Endothelial cell (in vitro differentiated cells): ENCODE measurements at regions not wholly inside any gene's neighbourhood (a gene's known extent, or its start where the extent isn't known, plus 50 kb on each side); places are given as distances from the start of the nearest gene placed in this dataset.

Experiments
- DNase-seq: peaks from one replicate; pipeline ENCODE4 v3.0.0; 2021; ENCODE audit warnings: low spot score
- H3K27ac Mint-ChIP-seq: one replicate; pipeline ENCODE4 v1.8.0; 2021; ENCODE audit warnings: mixed read lengths, inconsistent platforms; ENCODE audit not compliant: unreplicated experiment
- H3K27me3 Mint-ChIP-seq: one replicate; pipeline ENCODE4 v1.8.0; 2021; ENCODE audit warnings: mild to moderate bottlenecking, moderate library complexity, mixed read lengths, inconsistent platforms; ENCODE audit not compliant: unreplicated experiment
- H3K36me3 Mint-ChIP-seq: one replicate; pipeline ENCODE4 v1.8.0; 2021; ENCODE audit warnings: mild to moderate bottlenecking, low read depth, mixed read lengths, inconsistent platforms; ENCODE audit not compliant: unreplicated experiment
- H3K4me1 Mint-ChIP-seq: one replicate; pipeline ENCODE4 v1.8.0; 2021; ENCODE audit warnings: mild to moderate bottlenecking, mixed read lengths, inconsistent platforms; ENCODE audit not compliant: unreplicated experiment
- H3K4me3 Mint-ChIP-seq: one replicate; pipeline ENCODE4 v1.8.0; 2021; ENCODE audit warnings: mild to moderate bottlenecking, mixed read lengths, inconsistent platforms; ENCODE audit not compliant: unreplicated experiment
- H3K9me3 Mint-ChIP-seq: one replicate; pipeline ENCODE4 v1.8.0; 2021; ENCODE audit warnings: mixed read lengths, inconsistent platforms; ENCODE audit not compliant: unreplicated experiment
- TF ChIP-seq, protein P1 (sequence below): fragments of 200-600 bp; sonication (generic); IDR thresholded peaks from one replicate; pipeline ENCODE4 v1.5.0; 2021; ENCODE audit warnings: antibody characterized with exemption; ENCODE audit not compliant: unreplicated experiment

DNA sequence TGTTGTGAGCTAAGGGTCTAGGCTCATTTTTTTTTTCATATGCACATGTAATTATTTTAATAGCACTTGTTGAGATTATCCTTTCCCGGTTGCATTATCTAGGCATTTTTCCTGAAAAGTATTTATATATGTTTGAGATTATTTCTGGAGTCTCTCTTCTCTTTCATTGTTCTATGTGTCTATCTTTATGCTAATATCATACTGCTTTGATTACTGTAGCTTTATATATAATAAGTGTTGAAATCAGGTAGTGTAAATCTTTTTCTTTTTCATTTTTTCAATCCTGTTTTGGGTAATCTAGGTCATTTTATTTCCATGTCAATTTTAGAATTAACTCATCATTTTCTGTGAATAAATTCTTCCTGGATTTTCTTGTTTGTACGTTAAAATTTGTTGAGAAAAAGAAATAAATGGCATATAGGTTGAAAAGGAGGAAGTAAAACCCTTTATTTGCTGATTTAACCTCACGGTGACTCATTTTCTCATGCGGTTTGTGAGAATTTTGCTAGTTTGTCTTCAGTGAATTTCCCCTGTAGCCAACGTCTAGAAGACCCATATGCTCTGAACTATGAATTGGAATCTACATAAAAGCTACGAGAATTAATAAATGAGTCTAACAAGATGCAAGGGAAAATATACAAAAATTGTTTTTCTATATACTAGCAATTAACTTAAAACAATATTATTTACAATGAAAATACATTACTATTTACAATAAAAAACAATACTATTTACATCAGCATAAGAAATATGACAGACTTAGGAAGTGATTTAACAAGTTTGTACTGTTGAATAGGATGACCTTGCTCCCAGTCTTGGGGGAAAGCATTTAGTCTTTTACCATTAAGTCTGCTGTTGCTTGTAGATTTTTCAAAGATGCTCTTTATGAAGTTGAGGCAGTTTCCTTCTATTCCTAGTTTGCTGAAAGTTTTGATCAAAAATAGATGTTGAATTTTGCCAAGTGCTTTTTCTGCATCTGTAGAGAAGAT is 105.0 kb downstream of the SNAPC1 start:
- no peak overlapping the region for H3K4me3 Mint-ChIP-seq
- H3K36me3 Mint-ChIP-seq: no peaks in the 10 kb centered on the region
- no peaks in the 10 kb centered on the region for H3K27me3 Mint-ChIP-seq
- DNase-seq: no peak
- TF ChIP-seq, protein P1, sequence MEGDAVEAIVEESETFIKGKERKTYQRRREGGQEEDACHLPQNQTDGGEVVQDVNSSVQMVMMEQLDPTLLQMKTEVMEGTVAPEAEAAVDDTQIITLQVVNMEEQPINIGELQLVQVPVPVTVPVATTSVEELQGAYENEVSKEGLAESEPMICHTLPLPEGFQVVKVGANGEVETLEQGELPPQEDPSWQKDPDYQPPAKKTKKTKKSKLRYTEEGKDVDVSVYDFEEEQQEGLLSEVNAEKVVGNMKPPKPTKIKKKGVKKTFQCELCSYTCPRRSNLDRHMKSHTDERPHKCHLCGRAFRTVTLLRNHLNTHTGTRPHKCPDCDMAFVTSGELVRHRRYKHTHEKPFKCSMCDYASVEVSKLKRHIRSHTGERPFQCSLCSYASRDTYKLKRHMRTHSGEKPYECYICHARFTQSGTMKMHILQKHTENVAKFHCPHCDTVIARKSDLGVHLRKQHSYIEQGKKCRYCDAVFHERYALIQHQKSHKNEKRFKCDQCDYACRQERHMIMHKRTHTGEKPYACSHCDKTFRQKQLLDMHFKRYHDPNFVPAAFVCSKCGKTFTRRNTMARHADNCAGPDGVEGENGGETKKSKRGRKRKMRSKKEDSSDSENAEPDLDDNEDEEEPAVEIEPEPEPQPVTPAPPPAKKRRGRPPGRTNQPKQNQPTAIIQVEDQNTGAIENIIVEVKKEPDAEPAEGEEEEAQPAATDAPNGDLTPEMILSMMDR: no peak
- no peaks in the 10 kb centered on the region for H3K9me3 Mint-ChIP-seq
- H3K27ac Mint-ChIP-seq: no peak overlapping the region
- no peaks in the 10 kb centered on the region for H3K4me1 Mint-ChIP-seq

DNA sequence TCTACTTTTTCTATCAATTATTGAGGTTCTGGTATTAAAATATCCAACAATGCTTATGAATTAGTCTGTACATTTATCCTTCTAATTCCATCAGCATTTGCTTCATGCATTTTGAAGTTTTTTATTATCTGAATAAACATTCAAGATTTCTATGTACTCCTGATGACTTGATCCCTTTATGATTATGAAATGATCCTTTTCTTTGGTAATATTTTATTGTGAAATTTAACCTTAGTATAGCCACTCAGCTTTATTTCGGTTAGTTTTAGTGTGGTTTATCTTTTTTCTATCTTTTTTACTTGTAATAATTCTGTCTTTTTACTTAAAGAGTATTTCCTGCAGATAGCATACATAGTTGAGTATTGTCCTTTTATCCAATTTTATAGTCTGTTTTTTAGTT is 106.6 kb downstream of the SNAPC1 start:
- H3K27me3 Mint-ChIP-seq: no peaks in the 10 kb centered on the region
- H3K9me3 Mint-ChIP-seq: no peaks in the 10 kb centered on the region
- no peaks in the 10 kb centered on the region for H3K4me1 Mint-ChIP-seq
- H3K4me3 Mint-ChIP-seq: no peak overlapping the region
- H3K27ac Mint-ChIP-seq: no peak overlapping the region
- no peaks in the 10 kb centered on the region for H3K36me3 Mint-ChIP-seq
- DNase-seq: no peak
- TF ChIP-seq, protein P1: no peak

DNA sequence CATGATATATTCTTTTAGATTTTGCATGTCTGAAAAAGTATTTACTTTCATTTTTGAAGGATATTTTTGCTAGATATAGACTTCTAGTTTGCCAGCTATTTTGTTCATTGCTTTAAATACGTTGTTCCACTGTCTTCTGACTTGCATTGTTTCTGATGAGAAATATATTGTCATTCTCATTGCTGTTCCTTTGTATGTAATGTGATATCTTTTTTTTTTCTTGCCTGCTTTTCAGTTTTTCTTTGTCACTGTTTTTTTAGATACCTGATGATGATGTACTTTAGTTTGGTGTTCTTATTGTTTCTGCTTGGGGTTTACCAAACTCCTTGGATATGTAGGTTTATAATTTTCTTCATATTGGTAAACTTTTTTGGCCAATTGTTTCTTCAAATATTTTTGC is 107.9 kb downstream of the SNAPC1 start:
- TF ChIP-seq, protein P1: no peak
- Mint-ChIP-seq H3K27ac (no peak overlapping the region), H3K27me3 (no peaks in the 10 kb centered on the region), H3K4me3 (no peak overlapping the region), H3K36me3 (no peaks in the 10 kb centered on the region), H3K4me1 (no peaks in the 10 kb centered on the region), H3K9me3 (no peaks in the 10 kb centered on the region)
- DNase-seq: no peak

DNA sequence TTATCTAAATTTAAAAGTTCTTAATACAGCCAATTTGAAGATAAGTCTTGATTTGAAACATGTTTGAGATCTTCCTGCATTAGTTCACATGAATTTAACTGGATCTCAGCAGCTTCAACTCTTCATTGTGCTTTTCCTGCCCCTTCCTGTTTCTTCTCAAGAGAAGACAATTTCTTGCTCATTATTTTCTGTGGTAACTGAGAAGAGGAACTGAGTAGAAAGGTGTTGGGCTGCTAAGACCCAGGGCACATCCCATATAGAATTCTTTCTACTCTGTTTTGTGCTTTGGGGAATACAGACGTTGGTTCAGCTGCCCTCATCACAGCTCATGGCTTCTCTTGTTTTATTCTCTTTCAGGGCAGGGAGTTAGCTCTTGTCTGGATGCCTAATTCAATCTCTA is 110.2 kb downstream of the SNAPC1 start:
- Mint-ChIP-seq H3K27ac (no peak overlapping the region), H3K4me1 (no peaks in the 10 kb centered on the region), H3K27me3 (no peaks in the 10 kb centered on the region), H3K36me3 (no peaks in the 10 kb centered on the region), H3K4me3 (no peak overlapping the region), H3K9me3 (no peaks in the 10 kb centered on the region)
- TF ChIP-seq, protein P1: no peak
- DNase-seq: no peak

DNA sequence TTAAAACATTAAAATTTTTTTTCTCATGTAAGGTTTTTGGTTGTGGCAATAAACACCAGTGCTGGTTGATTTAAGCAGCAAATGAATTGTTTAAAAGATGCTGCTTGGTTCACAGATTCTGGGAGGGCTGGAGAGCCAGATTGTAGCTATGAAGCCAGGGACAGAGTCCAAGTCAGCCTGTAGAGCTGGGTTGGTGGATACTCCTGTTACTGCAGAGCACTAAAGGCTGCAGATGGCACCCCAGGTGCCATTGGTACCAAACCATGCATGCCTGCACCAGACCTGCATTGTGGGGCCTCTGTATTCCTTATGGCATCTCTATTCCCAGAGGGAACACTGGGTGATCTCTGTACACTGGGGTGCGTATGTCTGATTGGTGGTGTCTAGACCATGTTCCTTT is 113.3 kb downstream of the SNAPC1 start:
- H3K27ac Mint-ChIP-seq: no peak overlapping the region
- H3K36me3 Mint-ChIP-seq: no peaks in the 10 kb centered on the region
- no peaks in the 10 kb centered on the region for H3K9me3 Mint-ChIP-seq
- no peaks in the 10 kb centered on the region for H3K4me1 Mint-ChIP-seq
- H3K4me3 Mint-ChIP-seq: no peak overlapping the region
- DNase-seq: no peak
- peaks cover 2% of the 10 kb centered on the region for H3K27me3 Mint-ChIP-seq
- TF ChIP-seq, protein P1: no peak
